ENCODE measurements at regions not wholly inside any gene's neighbourhood (a gene's known extent, or its start where the extent isn't known, plus 50 kb on each side); places are given as distances from the start of the nearest gene placed in this dataset.

DNA sequence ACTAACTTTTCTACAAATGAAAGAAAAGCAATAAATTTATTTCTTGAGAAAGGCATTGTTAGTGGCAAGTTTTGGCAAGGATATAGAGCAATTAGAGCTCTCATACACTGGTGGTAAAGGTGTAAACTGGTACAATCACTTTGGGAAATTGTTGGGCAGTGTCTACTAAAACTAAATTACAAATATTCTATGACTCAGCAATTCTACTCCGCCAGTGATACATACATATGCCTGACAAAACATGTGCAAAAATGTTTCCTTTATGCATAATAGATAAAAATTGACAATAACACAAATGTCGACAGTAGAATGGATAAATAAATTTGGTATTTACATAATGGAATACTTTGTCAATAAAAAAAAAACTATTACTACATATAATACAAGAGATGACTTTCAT, 96.3 kb upstream of the SATB2 start:
- Histone ChIP-seq H3K4me1 (no peaks in the 10 kb centered on the region), H3K36me3 (ENCODE audit: control insufficient read depth, insufficient read depth, low read length) (no peaks in the 10 kb centered on the region), H3K9me3 (no peaks in the 10 kb centered on the region), H3K27me3 (replicated peaks; ENCODE audit: control insufficient read depth, insufficient read depth, low read length) (no peaks in the 10 kb centered on the region), H3K4me3 (ENCODE audit: low read depth, low read length) (no peak overlapping the region)
- DNase-seq = no peak
- intact Hi-C loops (cut with micrococcal nuclease; ENCODE audit: unreplicated experiment) = no loop called here
- Mint-ChIP-seq H3K4me1 (ENCODE audit: low read depth, unreplicated experiment) (no peaks in the 10 kb centered on the region), H3K27me3 (ENCODE audit: insufficient read depth, unreplicated experiment) (no peaks in the 10 kb centered on the region), H3K4me3 (ENCODE audit: unreplicated experiment) (no peak overlapping the region), H3K9me3 (ENCODE audit: unreplicated experiment) (no peaks in the 10 kb centered on the region), H3K27ac (ENCODE audit: unreplicated experiment) (no peak overlapping the region), H3K36me3 (ENCODE audit: insufficient read depth, unreplicated experiment) (no peaks in the 10 kb centered on the region)
- ChIA-PET CTCF (no interaction called here), POLR2A (no interaction called here)
- BruUV-seq (replicated peaks) = no TSS peak
- TF ChIP-seq, protein P1, sequence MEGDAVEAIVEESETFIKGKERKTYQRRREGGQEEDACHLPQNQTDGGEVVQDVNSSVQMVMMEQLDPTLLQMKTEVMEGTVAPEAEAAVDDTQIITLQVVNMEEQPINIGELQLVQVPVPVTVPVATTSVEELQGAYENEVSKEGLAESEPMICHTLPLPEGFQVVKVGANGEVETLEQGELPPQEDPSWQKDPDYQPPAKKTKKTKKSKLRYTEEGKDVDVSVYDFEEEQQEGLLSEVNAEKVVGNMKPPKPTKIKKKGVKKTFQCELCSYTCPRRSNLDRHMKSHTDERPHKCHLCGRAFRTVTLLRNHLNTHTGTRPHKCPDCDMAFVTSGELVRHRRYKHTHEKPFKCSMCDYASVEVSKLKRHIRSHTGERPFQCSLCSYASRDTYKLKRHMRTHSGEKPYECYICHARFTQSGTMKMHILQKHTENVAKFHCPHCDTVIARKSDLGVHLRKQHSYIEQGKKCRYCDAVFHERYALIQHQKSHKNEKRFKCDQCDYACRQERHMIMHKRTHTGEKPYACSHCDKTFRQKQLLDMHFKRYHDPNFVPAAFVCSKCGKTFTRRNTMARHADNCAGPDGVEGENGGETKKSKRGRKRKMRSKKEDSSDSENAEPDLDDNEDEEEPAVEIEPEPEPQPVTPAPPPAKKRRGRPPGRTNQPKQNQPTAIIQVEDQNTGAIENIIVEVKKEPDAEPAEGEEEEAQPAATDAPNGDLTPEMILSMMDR (IDR thresholded peaks at IDR 0.05; ENCODE audit: insufficient read depth in 1 of 2, low read depth in 1 of 2, low read length in 1 of 2, severe bottlenecking in 1 of 2, unreplicated experiment in 1 of 2) = no peak

DNA sequence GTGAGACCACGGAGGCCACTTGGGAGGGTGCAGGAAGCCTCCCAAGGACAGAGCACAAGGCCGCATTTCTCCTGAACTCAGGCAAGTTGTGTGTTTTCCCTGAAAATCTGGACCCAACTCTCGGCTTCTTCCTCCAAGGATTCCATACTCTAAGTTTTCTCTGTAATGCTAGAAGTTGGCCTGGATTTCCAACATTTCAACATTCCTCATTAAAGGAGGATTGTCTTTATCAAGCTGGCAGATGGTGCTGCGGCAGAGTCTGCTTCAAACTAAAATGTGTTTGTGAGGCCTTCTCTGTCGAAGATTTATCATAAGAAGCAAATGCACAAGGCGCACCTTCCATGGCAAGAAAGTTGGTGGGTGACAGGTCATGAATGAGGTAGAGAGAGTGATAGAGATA, 94.4 kb upstream of the SATB2 start:
- H3K27me3 ChIP-seq (replicated peaks; ENCODE audit: control insufficient read depth, insufficient read depth, low read length) = no peaks in the 10 kb centered on the region
- intact Hi-C loops (cut with micrococcal nuclease; ENCODE audit: unreplicated experiment) = no loop called here
- no peaks in the 10 kb centered on the region for H3K36me3 Mint-ChIP-seq (ENCODE audit: insufficient read depth, unreplicated experiment)
- ChIA-PET POLR2A (no interaction called here), CTCF (no interaction called here)
- no peaks in the 10 kb centered on the region for H3K4me1 ChIP-seq
- TF ChIP-seq, protein P1 (IDR thresholded peaks at IDR 0.05; ENCODE audit: insufficient read depth in 1 of 2, low read depth in 1 of 2, low read length in 1 of 2, severe bottlenecking in 1 of 2, unreplicated experiment in 1 of 2) = no peak
- H3K4me3 Mint-ChIP-seq (ENCODE audit: unreplicated experiment) = no peak overlapping the region
- BruUV-seq (replicated peaks) = no TSS peak
- no peak overlapping the region for H3K4me3 ChIP-seq (ENCODE audit: low read depth, low read length)
- no peak overlapping the region for H3K27ac Mint-ChIP-seq (ENCODE audit: unreplicated experiment)
- no peaks in the 10 kb centered on the region for H3K9me3 ChIP-seq
- no peak for DNase-seq
- H3K36me3 ChIP-seq (ENCODE audit: control insufficient read depth, insufficient read depth, low read length) = no peaks in the 10 kb centered on the region
- H3K4me1 Mint-ChIP-seq (ENCODE audit: low read depth, unreplicated experiment) = no peaks in the 10 kb centered on the region
- H3K9me3 Mint-ChIP-seq (ENCODE audit: unreplicated experiment) = no peaks in the 10 kb centered on the region
- no peaks in the 10 kb centered on the region for H3K27me3 Mint-ChIP-seq (ENCODE audit: insufficient read depth, unreplicated experiment)

DNA sequence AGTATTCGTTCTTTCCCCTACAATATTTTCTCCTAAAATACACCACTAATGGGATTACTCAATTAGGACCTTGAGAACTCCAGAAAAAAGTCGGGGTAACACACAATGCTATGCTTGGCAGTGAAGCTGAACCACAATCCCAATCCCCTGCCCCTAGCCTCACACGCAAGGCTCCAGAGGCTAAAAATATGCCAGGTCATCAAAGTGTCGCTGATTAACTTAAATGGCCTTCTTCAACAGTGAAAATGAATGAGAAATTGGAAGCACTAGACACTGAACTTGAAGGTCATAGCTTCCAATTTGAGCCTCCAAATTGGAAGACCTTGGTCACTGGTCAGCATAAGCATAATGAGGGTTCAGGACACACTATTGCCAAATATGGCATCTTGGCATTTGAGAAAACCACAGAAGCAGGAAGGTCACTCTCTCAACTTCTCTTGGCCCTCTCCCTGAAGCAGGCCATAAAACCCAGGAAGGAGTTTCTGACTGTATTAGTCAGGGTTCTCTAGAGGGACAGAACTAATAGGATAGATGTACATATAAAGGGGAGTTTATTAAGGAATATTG, 86.0 kb upstream of the SATB2 start:
- CTCF ChIA-PET = no interaction called here
- H3K4me1 Mint-ChIP-seq (ENCODE audit: low read depth, unreplicated experiment) = no peaks in the 10 kb centered on the region
- intact Hi-C loops (cut with micrococcal nuclease; ENCODE audit: unreplicated experiment) = no loop called here

More for the DNA sequence above, 86.0 kb upstream of the SATB2 start:
- peaks cover 5% of the 10 kb centered on the region for H3K27me3 Mint-ChIP-seq (ENCODE audit: insufficient read depth, unreplicated experiment)
- no peaks in the 10 kb centered on the region for H3K9me3 ChIP-seq
- POLR2A ChIA-PET = no interaction called here
- no peaks in the 10 kb centered on the region for H3K9me3 Mint-ChIP-seq (ENCODE audit: unreplicated experiment)
- TF ChIP-seq, protein P1 (IDR thresholded peaks at IDR 0.05; ENCODE audit: insufficient read depth in 1 of 2, low read depth in 1 of 2, low read length in 1 of 2, severe bottlenecking in 1 of 2, unreplicated experiment in 1 of 2) = no peak
- no peak overlapping the region for H3K4me3 ChIP-seq (ENCODE audit: low read depth, low read length)
- no peaks in the 10 kb centered on the region for H3K36me3 Mint-ChIP-seq (ENCODE audit: insufficient read depth, unreplicated experiment)
- no peak overlapping the region for H3K4me3 Mint-ChIP-seq (ENCODE audit: unreplicated experiment)
- H3K4me1 ChIP-seq = no peaks in the 10 kb centered on the region
- H3K27ac Mint-ChIP-seq (ENCODE audit: unreplicated experiment) = no peak overlapping the region
- DNase-seq = no peak
- no TSS peak for BruUV-seq (replicated peaks)
- no peaks in the 10 kb centered on the region for H3K36me3 ChIP-seq (ENCODE audit: control insufficient read depth, insufficient read depth, low read length)
- no peaks in the 10 kb centered on the region for H3K27me3 ChIP-seq (replicated peaks; ENCODE audit: control insufficient read depth, insufficient read depth, low read length)

Data from Caco-2 (cell line).